Fibroblast of villous mesenchyme (primary cell): ENCODE measurements at regions not wholly inside any gene's neighbourhood (a gene's known extent, or its start where the extent isn't known, plus 50 kb on each side); places are given as distances from the start of the nearest gene placed in this dataset.
A peak's percentile ranks its signal among the peaks of the same experiment; 100 is the strongest.

Experiments used
- DNase-seq: peaks from one replicate; pipeline ENCODE4 v3.0.0-alpha.2; 2010; ENCODE audit warnings: low read depth
- H3K4me3 ChIP-seq: 2 replicates; pipeline ENCODE4 v1.5.1; 2011; ENCODE audit warnings: low read depth, mild to moderate bottlenecking, low read length
- CTCF ChIP-seq: IDR thresholded peaks from 2 replicates; pipeline ENCODE4 v1.5.1; 2012; ENCODE audit warnings: low read depth, mild to moderate bottlenecking, low read length; ENCODE audit not compliant: insufficient read depth

DNA sequence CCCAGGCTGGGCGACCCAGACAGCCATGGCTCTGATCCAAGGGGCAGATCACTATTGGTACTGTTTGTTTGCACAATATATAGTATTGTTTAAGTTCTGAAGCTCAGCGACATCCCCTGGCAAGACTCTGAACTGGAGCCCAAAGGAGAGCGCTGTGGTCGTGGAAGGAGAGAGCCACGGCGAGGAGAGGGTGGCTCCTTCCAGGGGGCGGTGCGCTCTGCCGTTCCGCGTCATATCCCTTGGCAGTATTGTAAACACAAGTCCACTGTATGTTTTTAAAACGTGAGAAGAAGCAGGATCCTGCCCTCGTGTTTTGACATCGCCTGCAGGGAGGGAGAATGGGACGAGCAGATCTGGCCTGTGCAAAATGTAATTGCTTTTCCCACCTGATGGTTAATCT lies 185.5 kb downstream of the RAB28 start:
- TF ChIP-seq CTCF, result peak; percentile 32
- peak overlapping the region; percentile 24 for H3K4me3 ChIP-seq
- peak; percentile 83 for DNase-seq

DNA sequence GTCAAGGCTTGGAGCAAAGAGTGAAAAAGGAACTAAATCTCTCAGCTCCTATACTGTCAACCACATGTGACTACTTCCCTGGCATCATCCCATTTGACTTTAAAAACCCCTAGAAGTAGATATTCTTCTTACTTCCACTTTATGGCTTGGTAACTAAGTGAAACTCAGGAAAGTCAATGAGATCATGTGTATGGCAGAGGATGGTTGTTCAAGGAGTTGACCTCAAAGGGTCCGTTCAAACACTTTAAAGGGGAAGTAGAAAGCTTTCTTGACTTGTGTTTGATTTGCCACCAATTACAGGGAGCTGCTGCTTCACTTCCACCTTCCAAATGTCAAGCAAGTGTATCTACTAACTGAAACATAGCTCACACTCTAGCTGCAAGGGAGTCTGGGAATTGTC lies 187.2 kb downstream of the RAB28 start:
- no peak for TF ChIP-seq CTCF
- no peak for DNase-seq
- no peak overlapping the region for H3K4me3 ChIP-seq

DNA sequence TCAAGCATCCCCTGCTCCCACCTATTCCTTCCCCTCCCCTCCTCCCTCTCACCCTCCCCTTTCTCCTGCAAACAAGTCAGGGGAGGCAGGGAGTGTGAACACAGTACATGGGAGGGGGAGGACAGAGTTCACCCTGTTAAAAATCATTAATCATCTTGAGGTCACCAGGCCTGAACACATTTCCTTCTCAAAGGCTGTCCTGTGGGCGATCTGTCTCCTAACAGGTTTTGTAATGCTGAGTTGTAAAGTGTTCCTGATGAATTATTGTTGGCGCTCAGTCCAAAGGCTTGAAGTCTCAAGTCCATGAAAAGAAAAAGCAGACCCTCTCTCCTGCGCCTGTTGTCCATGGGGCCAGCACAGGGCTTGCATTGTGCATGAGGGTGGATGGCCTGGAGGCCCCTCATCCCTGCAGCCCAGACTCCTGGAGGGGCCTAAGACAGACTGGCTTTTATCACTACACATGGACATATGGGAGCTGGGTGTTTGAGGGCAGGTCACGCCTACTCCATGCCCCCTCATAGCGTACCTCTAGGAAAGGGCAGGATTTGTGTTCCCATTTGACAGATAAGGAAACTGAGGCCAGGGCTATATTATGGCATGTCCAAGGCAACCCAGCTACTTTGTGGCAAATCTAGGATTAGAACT lies 189.1 kb downstream of the RAB28 start:
- no peak overlapping the region for H3K4me3 ChIP-seq
- TF ChIP-seq CTCF, result no peak
- peak; percentile 56 for DNase-seq

- no peak overlapping the region for H3K4me3 ChIP-seq
- TF ChIP-seq CTCF, result no peak
- no peak for DNase-seq
Observed at GRCh38 chr4:13292372-13292771, 191.8 kb downstream of the RAB28 start.

- H3K4me3 ChIP-seq, result no peak overlapping the region
- peak; percentile 44 for DNase-seq
- no peak for TF ChIP-seq CTCF
Observed at GRCh38 chr4:13289391-13289790, 194.7 kb downstream of the RAB28 start.

DNA sequence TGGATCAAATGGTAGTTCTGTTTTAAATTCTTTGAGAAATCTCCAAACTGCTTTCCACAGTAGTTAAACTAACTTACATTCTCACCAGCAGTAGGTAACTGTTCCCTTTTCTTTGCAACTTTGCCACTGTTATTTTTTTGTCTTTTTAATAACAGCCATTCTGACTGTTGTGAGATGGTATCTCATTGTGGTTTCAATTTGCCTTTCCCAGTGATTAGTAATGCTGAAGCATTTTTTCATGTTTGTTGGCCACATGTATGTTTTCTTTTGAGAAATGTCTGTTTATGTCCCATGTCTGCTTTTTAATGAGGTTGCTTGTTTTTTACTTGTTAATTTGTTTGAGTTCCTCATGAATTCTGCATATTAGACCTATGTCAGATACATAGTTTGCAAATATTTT lies 198.8 kb downstream of the RAB28 start:
- peak; percentile 71 for DNase-seq
- TF ChIP-seq CTCF, result no peak
- no peak overlapping the region for H3K4me3 ChIP-seq

- no peak for TF ChIP-seq CTCF
- DNase-seq, result no peak
- H3K4me3 ChIP-seq, result no peak overlapping the region
Observed at GRCh38 chr4:13284932-13285331, 199.2 kb downstream of the RAB28 start.
